Loucy (cell line): ENCODE measurements at regions not wholly inside any gene's neighbourhood (a gene's known extent, or its start where the extent isn't known, plus 50 kb on each side); places are given as distances from the start of the nearest gene placed in this dataset.

ENCODE experiments used
- CTCF ChIP-seq: fragments of 200-600 bp; sonication (generic); conservative IDR thresholded peaks from 2 replicates; pipeline ENCODE4 v1.5.1; 2014; ENCODE audit warnings: mild to moderate bottlenecking, antibody characterized with exemption, low read length
- EZH2phosphoT487 ChIP-seq: fragments of 200-600 bp; IDR thresholded peaks from 2 replicates; pipeline ENCODE4 v1.6.1; 2018; ENCODE audit warnings: antibody characterized with exemption, mild to moderate bottlenecking, moderate library complexity, borderline replicate concordance

DNA sequence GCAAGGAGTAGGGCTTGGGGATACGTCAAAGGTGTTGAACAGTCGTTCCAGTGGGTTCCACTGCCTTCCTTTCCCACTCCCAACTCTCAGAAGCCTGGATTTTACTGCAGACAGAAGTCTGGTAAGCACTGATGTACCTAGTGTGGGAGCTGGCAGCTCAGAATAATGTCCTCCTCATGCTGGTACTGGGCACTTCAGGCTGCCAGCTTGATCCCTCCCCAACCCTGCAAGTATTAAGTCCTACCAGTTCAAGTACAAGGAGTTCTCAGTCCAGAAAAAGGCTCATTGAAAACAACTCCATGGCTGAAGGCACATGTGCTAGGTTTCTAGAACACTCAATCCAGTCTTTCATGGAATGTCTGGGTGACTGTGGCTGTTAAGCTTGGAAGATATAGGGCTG, 304.3 kb downstream of the NUAK1 start:
- TF ChIP-seq CTCF = no peak
- no peak for TF ChIP-seq EZH2phosphoT487
